Transverse colon (tissue), 4 donors: ENCODE measurements at regions not wholly inside any gene's neighbourhood (a gene's known extent, or its start where the extent isn't known, plus 50 kb on each side); places are given as distances from the start of the nearest gene placed in this dataset.

Experiments used
- EP300 ChIP-seq: sonication (generic); formaldehyde crosslinking; IDR thresholded peaks from one replicate; pipeline ENCODE4 v1.6.1; 2017; ENCODE audit warnings: antibody characterized with exemption, low read depth
- POLR2A ChIP-seq: fragments of 450-650 bp; IDR thresholded peaks from one replicate; pipeline ENCODE4 v1.6.1; 2016; ENCODE audit warnings: antibody characterized with exemption, mild to moderate bottlenecking, moderate library complexity
- POLR2AphosphoS5 ChIP-seq, 3 donors: sonication (generic); formaldehyde crosslinking; IDR thresholded peaks; one replicate each; pipeline ENCODE4 v1.6.1; 2016; ENCODE audit warnings: antibody characterized with exemption in 3 of 3
- TF ChIP-seq, protein P1 (sequence below), 5 experiments: fragments of 200-600 bp in 3 of 5; fragments of 450-650 bp in 2 of 5; sonication (generic) in 3 of 5; IDR thresholded peaks; 1 replicate in 2 of 5; 2 replicates in 3 of 5; pipeline ENCODE4 v1.5.1; 2016 to 2017; ENCODE audit warnings: antibody characterized with exemption in 5 of 5, inconsistent platforms in 3 of 5, mild to moderate bottlenecking in 2 of 5, moderate library complexity in 1 of 5

DNA sequence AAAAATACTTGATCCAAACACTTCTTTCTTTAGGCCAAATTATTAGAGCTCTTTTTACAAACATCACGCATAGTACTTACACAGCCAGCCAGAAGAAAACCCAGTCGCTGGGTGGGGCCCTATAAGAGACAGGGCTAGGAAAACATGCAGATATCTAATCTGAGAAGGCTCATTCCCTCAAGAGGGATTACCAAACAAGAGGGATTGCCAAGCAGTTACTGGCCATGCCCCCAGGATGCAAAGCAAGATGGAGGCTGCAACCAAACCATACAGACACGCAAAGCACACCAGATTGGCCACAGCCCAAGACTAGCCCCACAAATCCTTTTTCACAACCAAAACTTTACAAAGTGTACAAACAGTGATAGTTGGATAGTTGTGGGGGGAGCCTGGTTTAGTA, 1235.4 kb upstream of the GJE1 start:
- TF ChIP-seq POLR2A = no peak
- TF ChIP-seq, protein P1, sequence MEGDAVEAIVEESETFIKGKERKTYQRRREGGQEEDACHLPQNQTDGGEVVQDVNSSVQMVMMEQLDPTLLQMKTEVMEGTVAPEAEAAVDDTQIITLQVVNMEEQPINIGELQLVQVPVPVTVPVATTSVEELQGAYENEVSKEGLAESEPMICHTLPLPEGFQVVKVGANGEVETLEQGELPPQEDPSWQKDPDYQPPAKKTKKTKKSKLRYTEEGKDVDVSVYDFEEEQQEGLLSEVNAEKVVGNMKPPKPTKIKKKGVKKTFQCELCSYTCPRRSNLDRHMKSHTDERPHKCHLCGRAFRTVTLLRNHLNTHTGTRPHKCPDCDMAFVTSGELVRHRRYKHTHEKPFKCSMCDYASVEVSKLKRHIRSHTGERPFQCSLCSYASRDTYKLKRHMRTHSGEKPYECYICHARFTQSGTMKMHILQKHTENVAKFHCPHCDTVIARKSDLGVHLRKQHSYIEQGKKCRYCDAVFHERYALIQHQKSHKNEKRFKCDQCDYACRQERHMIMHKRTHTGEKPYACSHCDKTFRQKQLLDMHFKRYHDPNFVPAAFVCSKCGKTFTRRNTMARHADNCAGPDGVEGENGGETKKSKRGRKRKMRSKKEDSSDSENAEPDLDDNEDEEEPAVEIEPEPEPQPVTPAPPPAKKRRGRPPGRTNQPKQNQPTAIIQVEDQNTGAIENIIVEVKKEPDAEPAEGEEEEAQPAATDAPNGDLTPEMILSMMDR (IDR thresholded peaks at IDR 0.05) = no peak
- no peak for TF ChIP-seq POLR2AphosphoS5 (IDR thresholded peaks at IDR 0.05)
- no peak for TF ChIP-seq EP300
